Neural progenitor cell (in vitro differentiated cells): ENCODE measurements at regions not wholly inside any gene's neighbourhood (a gene's known extent, or its start where the extent isn't known, plus 50 kb on each side); places are given as distances from the start of the nearest gene placed in this dataset.

ENCODE experiments used
- DNase-seq: peaks from one replicate; pipeline ENCODE4 v3.0.0-alpha.2; 2016; ENCODE audit warnings: low spot score
- H2AFZ ChIP-seq: fragments of 200-600 bp; sonication (generic); replicated peaks from 2 replicates; pipeline ENCODE4 v1.6.1; 2016; ENCODE audit warnings: antibody characterized with exemption
- H3F3A ChIP-seq: fragments of 200-600 bp; sonication (generic); 2 replicates; pipeline ENCODE4 v1.6.1; 2016; ENCODE audit warnings: antibody characterized with exemption, low read depth
- H3K27ac ChIP-seq: fragments of 200-600 bp; sonication (generic); 2 replicates; pipeline ENCODE4 v1.5.1; 2016; ENCODE audit warnings: mild to moderate bottlenecking
- H3K27me3 ChIP-seq: fragments of 200-600 bp; sonication (generic); 2 replicates; pipeline ENCODE4 v1.6.1; 2016; ENCODE audit warnings: mild to moderate bottlenecking, moderate library complexity
- H3K36me3 ChIP-seq: fragments of 200-600 bp; sonication (generic); 2 replicates; pipeline ENCODE4 v1.5.1; 2016
- H3K4me1 ChIP-seq: fragments of 200-600 bp; sonication (generic); 2 replicates; pipeline ENCODE4 v1.6.1; 2016; ENCODE audit warnings: mixed run types
- H3K4me2 ChIP-seq: fragments of 200-600 bp; sonication (generic); 2 replicates; pipeline ENCODE4 v1.6.1; 2016
- H3K4me3 ChIP-seq: fragments of 200-600 bp; sonication (generic); 2 replicates; pipeline ENCODE4 v1.5.1; 2016
- H3K79me2 ChIP-seq: fragments of 200-600 bp; sonication (generic); 2 replicates; pipeline ENCODE4 v1.6.1; 2016; ENCODE audit warnings: low read depth
- H3K9ac ChIP-seq: fragments of 200-600 bp; sonication (generic); 2 replicates; pipeline ENCODE4 v1.6.1; 2016
- H3K9me3 ChIP-seq: fragments of 200-600 bp; sonication (generic); 2 replicates; pipeline ENCODE4 v1.5.1; 2016; ENCODE audit warnings: low read depth
- H4K20me1 ChIP-seq: fragments of 200-600 bp; sonication (generic); 2 replicates; pipeline ENCODE4 v1.6.1; 2016; ENCODE audit warnings: low read depth
- H3K27ac Mint-ChIP-seq: 3 replicates; pipeline ENCODE4 v1.8.0; 2021; ENCODE audit warnings: mixed read lengths
- H3K27me3 Mint-ChIP-seq: 2 replicates; pipeline ENCODE4 v1.8.0; 2022; ENCODE audit warnings: low read depth, mild to moderate bottlenecking, inconsistent platforms, moderate library complexity, mixed read lengths; ENCODE audit not compliant: insufficient read depth
- H3K36me3 Mint-ChIP-seq: 3 replicates; pipeline ENCODE4 v1.8.0; 2021; ENCODE audit warnings: mixed read lengths
- H3K4me1 Mint-ChIP-seq: 3 replicates; pipeline ENCODE4 v1.8.0; 2021; ENCODE audit warnings: mixed read lengths
- H3K4me3 Mint-ChIP-seq: 3 replicates; pipeline ENCODE4 v1.8.0; 2021; ENCODE audit warnings: mild to moderate bottlenecking, moderate library complexity, mixed read lengths
- H3K9me3 Mint-ChIP-seq: 3 replicates; pipeline ENCODE4 v1.8.0; 2020; ENCODE audit warnings: mixed read lengths
- CTCF ChIP-seq: fragments of 200-600 bp; sonication (generic); IDR thresholded peaks from 2 replicates; pipeline ENCODE4 v1.5.1; 2017; ENCODE audit warnings: antibody characterized with exemption, mild to moderate bottlenecking
- EZH2 ChIP-seq: fragments of 200-600 bp; sonication (generic); IDR thresholded peaks from 2 replicates; pipeline ENCODE4 v1.6.1; 2017; ENCODE audit warnings: antibody characterized with exemption, mild to moderate bottlenecking, moderate library complexity
- EZH2phosphoT487 ChIP-seq: fragments of 200-600 bp; sonication (generic); IDR thresholded peaks from 2 replicates; pipeline ENCODE4 v1.6.1; 2017; ENCODE audit warnings: antibody characterized with exemption

DNA sequence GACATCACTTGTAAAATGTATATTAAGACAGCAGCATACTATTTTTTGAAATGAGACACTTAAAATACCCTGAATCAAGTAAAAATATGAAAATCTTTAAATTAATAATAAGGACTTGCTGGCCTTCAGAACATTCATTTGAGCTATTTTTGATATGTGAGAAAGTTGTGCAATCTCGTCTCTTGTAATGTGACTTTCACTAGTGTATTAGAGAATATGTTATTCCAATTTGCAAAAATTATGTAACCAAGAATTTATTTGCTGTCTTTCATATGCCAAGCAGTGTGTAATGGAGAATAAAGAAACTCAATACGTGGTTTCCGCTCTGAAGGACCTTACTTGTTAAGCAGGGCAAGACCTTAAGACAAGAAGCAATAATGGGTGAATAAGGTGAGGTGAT, 375.0 kb upstream of the RUNX1 start:
- Histone ChIP-seq H3K4me1 (peaks cover 21% of the 10 kb centered on the region), H4K20me1 (no peaks in the 10 kb centered on the region), H3K9me3 (no peaks in the 10 kb centered on the region), H3F3A (no peaks in the 10 kb centered on the region), H3K36me3 (no peaks in the 10 kb centered on the region), H3K27me3 (no peaks in the 10 kb centered on the region), H3K4me3 (no peak overlapping the region), H3K9ac (no peak overlapping the region), H3K27ac (no peak overlapping the region), H3K79me2 (no peaks in the 10 kb centered on the region), H3K4me2 (no peak overlapping the region), H2AFZ (no peak overlapping the region)
- Mint-ChIP-seq H3K4me3 (no peak overlapping the region), H3K4me1 (peaks cover 5% of the 10 kb centered on the region), H3K27me3 (peaks cover 2% of the 10 kb centered on the region), H3K9me3 (peaks cover 20% of the 10 kb centered on the region), H3K36me3 (no peaks in the 10 kb centered on the region), H3K27ac (no peak overlapping the region)
- DNase-seq: no peak
- TF ChIP-seq EZH2 (no peak), CTCF (no peak), EZH2phosphoT487 (no peak)

DNA sequence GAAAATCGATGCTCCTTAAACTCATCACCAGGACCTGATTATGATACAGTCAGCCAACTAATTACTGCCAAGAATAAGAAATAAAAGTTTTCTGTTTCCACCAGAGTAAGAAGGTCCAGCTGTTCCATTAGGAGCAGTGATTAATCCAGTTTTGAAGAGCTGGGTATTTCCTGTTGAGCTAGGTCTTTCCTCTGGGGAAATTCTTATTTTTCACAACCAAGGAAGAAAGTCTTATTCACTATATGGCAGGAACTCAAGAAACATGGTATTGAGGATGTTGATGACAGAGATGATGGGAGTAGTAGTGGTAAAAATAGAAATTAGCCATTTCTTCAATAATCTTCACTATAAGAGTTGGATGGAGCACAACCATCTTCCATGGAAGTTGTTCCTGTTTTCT, 374.6 kb upstream of the RUNX1 start:
- H3K36me3 Mint-ChIP-seq: no peaks in the 10 kb centered on the region

DNA sequence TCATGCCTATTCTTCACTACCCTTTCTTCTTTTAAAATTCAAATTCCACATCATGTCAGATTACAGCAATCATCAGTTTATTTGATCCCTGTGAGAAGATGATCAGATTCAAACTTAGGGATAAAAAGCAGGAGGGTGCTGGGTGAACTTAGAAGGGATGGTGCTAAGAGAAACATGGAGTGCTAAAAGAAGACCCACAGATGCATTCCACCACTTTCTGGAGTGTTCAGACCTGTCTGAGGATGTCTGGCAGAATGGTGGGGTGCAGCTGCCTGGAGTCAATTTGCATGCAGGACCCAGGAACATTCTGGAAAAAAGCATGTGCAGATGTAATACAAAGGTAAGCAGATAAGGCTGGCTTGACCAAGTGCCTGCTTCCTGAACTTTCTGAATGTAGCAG, 372.9 kb upstream of the RUNX1 start:
- Histone ChIP-seq H3K4me2 (no peak overlapping the region), H3F3A (no peaks in the 10 kb centered on the region), H3K9ac (no peak overlapping the region), H4K20me1 (no peaks in the 10 kb centered on the region), H3K4me1 (peaks cover 10% of the 10 kb centered on the region), H3K27ac (no peak overlapping the region), H3K9me3 (no peaks in the 10 kb centered on the region), H3K36me3 (no peaks in the 10 kb centered on the region), H2AFZ (no peak overlapping the region), H3K27me3 (no peaks in the 10 kb centered on the region), H3K4me3 (no peak overlapping the region), H3K79me2 (no peaks in the 10 kb centered on the region)
- Mint-ChIP-seq H3K36me3 (no peaks in the 10 kb centered on the region), H3K27ac (no peak overlapping the region), H3K4me1 (no peaks in the 10 kb centered on the region), H3K9me3 (peaks cover 20% of the 10 kb centered on the region), H3K27me3 (no peaks in the 10 kb centered on the region), H3K4me3 (no peak overlapping the region)
- TF ChIP-seq EZH2phosphoT487 (no peak), CTCF (no peak), EZH2 (no peak)
- DNase-seq: no peak

More for the DNA sequence above, 374.6 kb upstream of the RUNX1 start:
- H3K36me3 ChIP-seq: no peaks in the 10 kb centered on the region
- no peak overlapping the region for H3K4me3 Mint-ChIP-seq
- H3K4me1 Mint-ChIP-seq: peaks cover 5% of the 10 kb centered on the region
- H3F3A ChIP-seq: no peaks in the 10 kb centered on the region
- H3K9ac ChIP-seq: no peak overlapping the region
- peaks cover 20% of the 10 kb centered on the region for H3K9me3 Mint-ChIP-seq
- H3K27me3 ChIP-seq: no peaks in the 10 kb centered on the region
- H4K20me1 ChIP-seq: no peaks in the 10 kb centered on the region
- H3K4me2 ChIP-seq: no peak overlapping the region
- DNase-seq: no peak
- H3K9me3 ChIP-seq: no peaks in the 10 kb centered on the region
- no peak overlapping the region for H2AFZ ChIP-seq
- peaks cover 21% of the 10 kb centered on the region for H3K4me1 ChIP-seq
- H3K79me2 ChIP-seq: no peaks in the 10 kb centered on the region
- H3K27ac ChIP-seq: no peak overlapping the region
- H3K27ac Mint-ChIP-seq: no peak overlapping the region
- TF ChIP-seq CTCF: no peak
- no peak for TF ChIP-seq EZH2phosphoT487
- TF ChIP-seq EZH2: no peak
- H3K4me3 ChIP-seq: no peak overlapping the region
- peaks cover 2% of the 10 kb centered on the region for H3K27me3 Mint-ChIP-seq

- no peak for TF ChIP-seq EZH2phosphoT487
- no peak for TF ChIP-seq CTCF
- no peak for TF ChIP-seq EZH2
- Mint-ChIP-seq H3K27ac (no peak overlapping the region), H3K9me3 (peaks cover 20% of the 10 kb centered on the region), H3K36me3 (no peaks in the 10 kb centered on the region), H3K27me3 (no peaks in the 10 kb centered on the region), H3K4me3 (no peak overlapping the region), H3K4me1 (no peaks in the 10 kb centered on the region)
- Histone ChIP-seq H3K79me2 (no peaks in the 10 kb centered on the region), H3K36me3 (no peaks in the 10 kb centered on the region), H3K9ac (no peak overlapping the region), H3K27me3 (no peaks in the 10 kb centered on the region), H4K20me1 (no peaks in the 10 kb centered on the region), H2AFZ (no peak overlapping the region), H3F3A (no peaks in the 10 kb centered on the region), H3K4me2 (no peak overlapping the region), H3K4me3 (no peak overlapping the region), H3K9me3 (no peaks in the 10 kb centered on the region), H3K4me1 (peaks cover 2% of the 10 kb centered on the region), H3K27ac (no peak overlapping the region)
- no peak for DNase-seq
Measured at GRCh38 chr21:35421221-35421620, 372.1 kb upstream of the RUNX1 start.
